ENCODE measurements at regions not wholly inside any gene's neighbourhood (a gene's known extent, or its start where the extent isn't known, plus 50 kb on each side); places are given as distances from the start of the nearest gene placed in this dataset.

DNA sequence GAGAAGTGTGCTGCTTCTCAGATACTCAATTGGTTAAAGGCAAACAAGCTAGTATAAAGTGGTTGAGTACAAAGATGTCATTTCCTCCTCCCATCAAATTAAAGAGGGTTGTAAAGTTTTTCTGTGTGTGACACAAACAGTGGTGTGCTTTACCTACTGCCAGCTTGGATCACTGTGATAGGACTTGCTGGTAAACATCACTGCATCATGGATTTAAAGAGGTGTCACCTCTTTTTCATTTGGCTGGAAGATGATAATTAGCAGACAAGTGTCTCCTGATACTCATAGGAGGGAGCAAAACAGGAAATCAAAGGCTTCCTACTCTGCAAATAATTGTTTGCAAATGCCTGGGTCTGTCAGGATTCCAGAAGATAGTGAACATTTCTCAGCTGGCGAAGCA, 200.5 kb downstream of the MDFIC start:
- DNase-seq = no peak

DNA sequence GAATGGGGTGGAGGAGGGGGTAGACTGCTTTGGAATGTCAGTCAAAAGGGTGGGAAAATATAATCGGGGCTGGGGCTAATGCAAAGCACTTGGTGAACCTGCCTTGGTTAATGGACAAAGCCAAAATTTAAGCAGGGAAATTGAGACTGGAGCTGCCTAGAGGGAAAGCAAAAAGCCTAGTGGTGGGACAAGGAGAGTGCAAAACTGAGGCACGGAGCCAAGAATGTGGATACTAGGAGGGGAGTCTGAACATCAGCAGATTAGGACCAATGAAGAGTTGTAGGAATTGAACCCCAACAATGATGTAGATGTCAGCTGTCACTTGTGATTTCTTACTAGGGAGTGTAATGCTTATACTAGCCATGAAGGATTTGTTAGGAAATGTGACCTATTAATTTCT, 195.9 kb downstream of the MDFIC start:
- DNase-seq = no peak

- DNase-seq = no peak
These were observed 195.2 kb downstream of the MDFIC start for GRCh38 chr7:115116773-115117715.

- DNase-seq = no peak
These were observed 191.9 kb downstream of the MDFIC start for GRCh38 chr7:115113776-115114175.

DNA sequence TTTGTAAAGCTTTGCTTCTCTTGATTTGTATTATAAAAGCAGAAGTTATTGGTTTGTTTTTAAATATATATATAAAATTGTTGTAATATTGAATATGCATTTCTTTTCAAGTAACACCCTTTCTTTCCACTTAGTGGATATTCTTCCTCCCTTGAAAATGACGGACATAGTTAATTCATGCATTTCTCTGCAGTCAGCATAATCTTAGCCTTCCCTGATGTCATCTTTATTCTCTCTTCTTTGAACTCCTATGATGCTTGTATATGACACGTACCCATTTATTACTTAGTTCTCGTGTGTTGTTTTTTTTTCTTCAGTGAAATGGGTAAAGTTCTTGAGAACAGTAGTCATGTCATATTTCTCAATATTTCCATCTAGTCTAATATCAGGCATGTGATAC, 191.2 kb downstream of the MDFIC start:
- no peak for DNase-seq

DNA sequence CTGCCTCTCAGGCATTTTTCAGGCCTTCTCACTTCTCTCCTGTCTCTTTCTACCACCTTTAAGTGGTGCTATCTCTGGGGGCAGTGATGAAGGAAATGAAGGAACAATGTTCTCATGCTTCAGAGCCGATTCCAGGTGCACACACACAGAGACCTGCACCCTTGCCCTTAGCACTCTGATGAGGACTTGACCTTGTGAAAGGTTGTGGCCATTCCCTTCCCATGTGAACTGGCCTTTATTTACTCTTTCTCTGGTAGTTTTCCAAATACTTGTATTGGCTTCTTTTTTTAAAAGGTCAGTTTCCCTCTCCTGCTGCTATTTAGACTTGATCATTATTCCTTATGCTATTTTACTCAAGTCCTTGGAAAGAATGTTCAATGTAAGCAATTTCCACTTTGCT, 188.6 kb downstream of the MDFIC start:
- DNase-seq = no peak

- peak; percentile 41 to 50 for DNase-seq
These were observed 184.4 kb downstream of the MDFIC start for GRCh38 chr7:115106316-115106715.

- no peak for DNase-seq
These were observed 180.8 kb downstream of the MDFIC start for GRCh38 chr7:115102738-115103137.

GRCh38 chr7:115101199-115101598, 179.3 kb downstream of the MDFIC start:
- no peak for DNase-seq

DNA sequence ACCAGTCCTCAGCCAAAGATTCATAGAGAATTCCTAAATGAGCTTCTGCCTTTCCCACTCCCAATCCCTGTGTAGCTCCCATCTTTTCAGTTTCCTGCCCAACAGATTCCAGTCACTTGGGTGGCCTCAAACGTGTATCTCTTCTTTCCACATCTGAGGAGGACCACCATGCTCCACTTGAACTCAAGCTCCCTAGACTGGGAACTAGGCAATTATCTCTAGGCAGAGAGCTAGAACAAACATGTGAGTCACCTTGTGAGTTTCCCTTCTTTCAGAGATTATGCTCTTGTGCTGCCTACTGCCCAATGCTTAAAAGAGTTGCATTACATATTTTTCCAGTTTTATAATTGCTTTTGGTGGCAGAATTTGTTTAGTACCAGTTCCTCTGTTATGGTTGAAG, 178.0 kb downstream of the MDFIC start:
- DNase-seq = no peak

DNA sequence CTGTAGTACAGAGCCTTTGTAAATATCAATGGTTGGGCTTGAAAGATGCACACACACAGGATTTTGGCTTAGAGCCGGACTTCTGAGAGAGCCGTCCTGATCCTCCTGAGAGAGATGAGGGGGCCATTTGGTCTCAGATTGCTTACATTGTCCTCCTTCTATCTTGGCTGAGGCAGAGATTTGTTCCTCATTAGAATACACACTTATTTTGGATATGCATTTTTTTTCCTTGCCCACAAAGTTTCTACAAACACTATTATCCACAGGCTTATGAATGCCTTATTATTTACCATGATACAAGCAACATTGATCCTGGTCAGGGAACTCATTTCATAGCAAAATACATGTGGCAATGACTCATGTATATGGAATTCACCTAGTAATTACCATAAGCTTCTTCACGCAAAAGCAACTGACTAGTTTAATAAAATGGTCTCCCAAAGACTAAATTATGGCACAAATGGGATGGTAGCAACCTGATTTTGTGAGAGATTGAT, 175.3 kb downstream of the MDFIC start:
- DNase-seq = no peak

- no peak for DNase-seq
These were observed 174.4 kb downstream of the MDFIC start for GRCh38 chr7:115096262-115096661.

GRCh38 chr7:115094163-115094562, 172.3 kb downstream of the MDFIC start:
- no peak for DNase-seq

DNA sequence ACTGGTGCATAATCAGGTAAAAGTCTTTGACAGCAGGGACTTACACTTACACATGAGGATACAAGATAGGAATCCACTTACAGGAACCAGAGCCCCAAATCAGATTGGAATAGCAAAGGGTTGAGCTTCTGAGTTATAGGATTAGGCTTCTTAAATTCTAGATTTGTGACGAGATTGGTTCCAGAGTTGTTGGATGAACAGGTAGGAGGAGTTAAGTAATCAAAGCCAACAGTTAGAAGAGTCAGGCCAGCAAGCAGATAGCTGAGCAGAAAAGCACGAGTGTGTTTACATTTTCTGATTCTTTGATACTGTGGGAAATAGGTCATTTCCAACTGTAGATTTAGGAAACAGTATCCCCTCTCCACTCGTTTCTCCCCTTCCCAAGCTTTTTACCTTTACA, 167.0 kb downstream of the MDFIC start:
- DNase-seq = no peak

- no peak for DNase-seq
These were observed 165.5 kb downstream of the MDFIC start for GRCh38 chr7:115087437-115087836.

DNA sequence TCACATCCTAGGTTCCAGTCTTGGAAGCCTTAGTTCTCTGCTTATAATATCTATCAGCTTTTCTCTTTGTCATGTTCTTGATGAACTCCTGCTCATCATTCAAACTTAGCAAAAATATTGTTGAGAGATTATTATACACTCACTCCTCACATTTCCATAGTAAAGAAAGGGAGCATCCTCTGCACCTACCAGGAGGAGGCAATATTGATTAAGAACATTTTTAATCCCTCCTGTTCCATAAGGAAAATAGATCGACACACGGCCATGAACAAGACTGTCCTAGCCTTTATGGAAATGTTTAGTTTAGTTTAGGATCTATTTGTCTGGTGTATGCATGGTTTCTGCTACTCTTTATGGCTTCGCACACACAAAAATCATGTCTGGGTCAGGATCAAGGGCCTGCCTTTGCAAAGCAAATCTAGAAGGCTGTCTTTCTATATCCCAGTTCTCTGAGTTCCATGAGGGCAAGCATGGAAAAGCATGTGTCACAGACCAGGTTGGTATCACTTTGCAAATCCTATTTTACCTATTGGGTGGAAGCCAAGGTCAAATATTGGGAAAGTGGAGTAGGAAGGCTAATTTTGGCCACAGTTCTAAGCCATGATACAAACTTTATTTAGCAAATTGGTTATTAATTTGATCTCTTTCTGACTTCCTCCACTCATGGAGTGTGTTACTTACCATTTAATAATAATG, 164.4 kb downstream of the MDFIC start:
- DNase-seq = no peak

GRCh38 chr7:115085421-115085820, 163.5 kb downstream of the MDFIC start:
- no peak for DNase-seq

DNA sequence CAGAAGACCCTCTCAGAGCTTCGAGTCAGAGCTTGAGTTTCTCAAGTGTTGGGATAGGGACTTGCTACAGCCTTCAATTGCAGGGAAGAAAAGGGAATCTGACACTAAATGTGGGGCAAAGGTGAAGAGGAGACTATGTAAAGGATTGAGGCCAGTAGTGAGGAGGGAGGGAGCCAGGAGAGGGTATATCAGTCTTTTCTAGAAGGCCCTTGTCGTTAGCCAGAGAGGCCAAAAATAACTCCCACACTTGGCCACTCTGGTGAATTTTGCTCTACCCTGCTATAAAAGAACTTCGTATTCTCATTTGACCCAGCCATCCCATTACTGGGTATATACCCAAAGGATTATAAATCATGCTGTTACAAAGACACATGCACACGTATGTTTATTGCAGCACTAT, 162.0 kb downstream of the MDFIC start:
- DNase-seq = no peak

GRCh38 chr7:115081772-115082171, 159.9 kb downstream of the MDFIC start:
- no peak for DNase-seq

- no peak for DNase-seq
These were observed 157.0 kb downstream of the MDFIC start for GRCh38 chr7:115078851-115079250.

- DNase-seq = no peak
These were observed 156.5 kb downstream of the MDFIC start for GRCh38 chr7:115078386-115078785.

GRCh38 chr7:115070311-115070710, 148.4 kb downstream of the MDFIC start:
- no peak for DNase-seq

All from inflammatory macrophage (primary cell).